Kidney glomerular epithelial cell (primary cell): ENCODE measurements at regions not wholly inside any gene's neighbourhood (a gene's known extent, or its start where the extent isn't known, plus 50 kb on each side); places are given as distances from the start of the nearest gene placed in this dataset.
"Not testable (repeated sequence)": the region's sequence is repeated elsewhere in the genome, so short reads cannot be mapped to it uniquely, and the experiment has no call there.

Experiments
- DNase-seq: peaks from one replicate; lab custom pipeline; 2025; lab: John Stamatoyannopoulos, UW

DNA sequence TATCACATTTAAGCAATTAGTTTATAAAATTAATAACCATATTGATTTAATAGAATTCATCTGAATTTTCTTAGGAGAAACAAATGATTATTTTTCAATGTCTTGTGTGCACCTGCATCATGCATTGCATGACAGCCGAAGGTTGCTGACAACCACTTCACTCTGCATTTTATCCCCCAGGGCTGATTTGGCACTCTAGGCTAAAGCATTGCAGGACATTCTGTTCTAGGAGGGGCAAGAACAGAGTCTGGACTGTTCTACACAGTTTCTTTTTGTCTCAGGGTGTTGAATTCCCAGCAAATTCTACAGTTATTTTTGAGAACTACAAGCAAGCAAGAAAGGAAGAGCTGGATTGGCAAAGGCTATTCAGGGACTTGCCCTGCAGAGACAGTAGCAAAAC is 570.4 kb upstream of the EYS start:
- DNase-seq = no peak

DNA sequence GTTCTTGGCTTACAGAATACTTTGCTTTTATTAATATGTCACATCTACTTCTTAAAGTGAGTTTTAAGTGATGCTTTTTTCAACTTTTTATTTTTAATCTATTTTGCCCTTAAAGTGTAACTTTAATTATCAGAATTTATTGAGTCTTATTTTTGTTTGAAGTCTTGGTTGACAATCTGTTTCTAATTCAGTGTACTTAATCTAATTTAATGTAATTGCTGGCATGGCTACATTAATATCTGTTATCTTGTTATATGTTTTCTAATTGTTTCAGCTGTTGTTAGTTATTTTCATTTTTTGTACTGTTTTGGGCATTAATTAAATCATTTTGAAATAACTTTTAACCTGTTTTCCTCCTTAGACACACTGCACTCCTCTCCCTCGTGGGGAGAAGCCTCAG is 558.7 kb upstream of the EYS start:
- DNase-seq = no peak

DNA sequence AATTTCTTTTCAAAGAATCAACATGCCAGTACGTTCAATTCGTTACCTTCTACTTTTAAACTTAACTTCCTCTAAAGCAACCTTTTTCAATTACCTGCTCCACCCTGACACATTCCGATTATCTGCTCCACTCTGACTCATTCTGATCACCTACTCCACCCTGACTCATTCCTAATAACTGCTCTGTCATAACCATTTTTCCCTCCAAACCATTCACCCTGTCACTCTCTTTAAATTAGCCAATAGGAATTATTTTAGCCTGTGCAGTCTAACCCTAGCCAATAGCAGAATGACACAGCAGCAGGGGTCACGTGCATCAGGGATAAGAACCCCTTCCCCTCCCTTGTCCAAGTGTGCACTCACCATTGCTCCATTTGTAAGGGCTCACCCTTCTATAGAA is 557.4 kb upstream of the EYS start:
- no peak for DNase-seq

DNA sequence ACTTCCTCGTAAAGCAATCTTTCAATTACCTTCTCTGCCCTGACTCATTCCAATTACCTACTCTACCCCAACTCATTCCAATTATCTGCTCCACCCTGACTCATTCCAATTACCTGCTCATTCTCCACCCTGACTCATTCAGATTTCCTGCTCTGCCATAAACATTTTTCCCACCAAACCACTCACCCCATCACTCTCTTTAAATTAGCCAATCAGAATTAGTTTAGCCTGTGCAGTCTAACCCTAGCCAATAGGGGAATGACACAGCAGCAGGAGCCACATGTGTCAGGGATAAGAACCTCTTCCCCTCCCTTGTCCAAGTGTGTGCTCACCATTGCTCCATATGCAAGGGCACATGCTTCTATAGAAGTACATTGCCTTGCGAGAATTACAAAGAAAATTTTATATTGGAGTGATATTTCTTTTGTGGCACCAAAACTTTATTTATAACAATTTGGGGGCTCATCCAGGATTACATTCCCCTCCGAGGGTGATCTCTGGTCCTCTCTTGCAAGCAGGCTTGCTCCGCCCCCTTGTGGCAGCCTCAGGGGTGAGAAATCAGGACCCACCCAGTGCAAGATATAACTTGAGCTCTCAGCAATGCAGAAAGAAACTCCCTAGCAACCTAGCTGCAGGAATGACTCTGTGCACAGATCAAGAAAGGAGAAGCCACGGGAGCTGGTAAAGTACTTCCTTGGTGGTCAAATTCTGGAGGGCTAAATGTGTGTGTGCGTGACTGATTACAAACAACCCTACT is 551.9 kb upstream of the EYS start:
- not testable (repeated sequence) for DNase-seq

DNA sequence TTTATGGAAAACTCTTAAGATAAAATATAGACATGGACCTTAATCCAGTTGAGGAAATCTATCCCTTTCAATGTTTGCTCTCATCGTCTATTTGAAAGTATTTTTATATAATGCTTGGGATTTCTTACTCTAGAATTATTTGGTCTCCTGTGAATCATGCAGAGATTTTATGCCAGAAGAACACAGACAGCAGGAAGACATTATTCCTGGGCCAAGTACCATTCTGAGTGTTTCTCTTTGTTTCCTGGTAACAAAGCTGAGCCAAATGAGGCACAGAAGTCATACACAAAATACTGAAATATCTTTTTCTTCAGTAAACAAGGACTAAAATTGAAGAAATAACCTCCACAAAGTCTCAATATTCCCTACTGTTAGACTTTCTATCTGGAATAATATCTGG is 538.2 kb upstream of the EYS start:
- no peak for DNase-seq

DNA sequence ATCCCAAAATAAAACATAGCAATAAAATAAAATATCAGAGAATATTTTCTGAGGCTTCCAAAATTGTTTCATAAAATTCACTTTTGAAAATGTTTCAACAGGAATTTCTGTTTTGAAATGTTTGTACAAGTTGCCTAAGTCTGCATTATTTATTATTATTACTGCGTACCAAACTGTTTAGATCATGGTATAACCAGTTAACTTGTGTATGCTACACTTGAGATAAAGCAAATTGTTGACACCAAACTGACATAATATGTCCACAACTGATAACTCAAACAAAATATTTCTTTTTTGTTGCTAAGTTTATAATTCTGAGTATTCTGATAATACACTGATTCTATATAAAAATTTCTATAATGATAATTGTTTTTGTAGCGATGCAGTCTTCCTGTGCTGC is 531.8 kb upstream of the EYS start:
- no peak for DNase-seq

DNA sequence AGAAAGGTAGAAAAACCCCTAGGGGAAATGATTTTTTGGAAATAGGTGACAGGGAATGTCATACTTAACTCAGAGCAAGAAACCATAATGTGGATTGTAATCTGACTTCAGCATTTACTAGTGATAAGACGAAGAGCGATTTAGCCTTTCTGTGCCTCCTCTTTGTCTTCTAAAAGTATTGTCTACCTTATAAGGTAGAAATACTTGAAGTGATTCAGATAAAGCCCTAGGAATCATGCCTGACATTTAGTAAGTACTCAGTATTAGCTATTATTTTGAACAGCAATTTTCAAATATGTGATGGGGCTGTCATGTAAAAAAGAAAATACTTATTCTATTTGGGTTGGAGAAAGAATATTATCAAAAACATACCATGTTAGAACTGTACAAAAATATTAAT is 525.9 kb upstream of the EYS start:
- no peak for DNase-seq

DNA sequence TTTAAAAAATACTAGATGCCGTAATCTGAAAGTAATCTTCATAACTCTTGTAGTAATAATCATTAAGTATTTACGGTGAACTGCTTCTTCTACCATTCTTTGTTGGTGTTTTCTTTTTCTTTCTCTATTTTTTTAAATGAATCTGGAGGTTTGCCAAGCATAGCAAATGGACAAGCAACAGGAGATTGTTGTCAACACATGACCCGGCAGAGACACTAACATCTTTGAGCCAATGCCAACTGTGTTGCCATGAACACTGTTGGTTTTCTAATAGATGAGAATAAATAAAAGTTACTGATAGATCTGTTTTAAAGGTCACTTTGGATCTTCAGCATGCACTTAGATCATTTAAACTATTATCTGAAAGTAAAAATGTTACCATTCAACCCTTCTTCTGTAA is 523.6 kb upstream of the EYS start:
- no peak for DNase-seq

DNA sequence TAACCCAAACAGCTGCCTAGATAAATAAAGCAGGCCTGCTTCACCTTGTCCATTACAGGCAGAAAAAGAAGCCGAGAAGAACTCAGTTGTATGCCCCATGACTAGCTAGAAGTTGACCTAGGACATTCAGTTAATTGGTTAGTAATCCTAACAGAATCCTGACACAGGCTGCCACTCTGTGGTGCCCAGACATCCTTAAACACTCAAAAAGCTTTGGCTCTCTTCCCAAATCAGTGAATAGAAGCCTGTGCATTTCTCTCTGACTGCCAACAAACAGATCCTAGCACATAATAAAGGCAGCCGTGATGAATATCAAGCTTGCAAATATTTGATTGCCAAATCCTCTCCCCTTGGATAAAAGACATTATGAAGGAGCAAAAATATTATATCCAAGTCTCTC is 519.1 kb upstream of the EYS start:
- no peak for DNase-seq

DNA sequence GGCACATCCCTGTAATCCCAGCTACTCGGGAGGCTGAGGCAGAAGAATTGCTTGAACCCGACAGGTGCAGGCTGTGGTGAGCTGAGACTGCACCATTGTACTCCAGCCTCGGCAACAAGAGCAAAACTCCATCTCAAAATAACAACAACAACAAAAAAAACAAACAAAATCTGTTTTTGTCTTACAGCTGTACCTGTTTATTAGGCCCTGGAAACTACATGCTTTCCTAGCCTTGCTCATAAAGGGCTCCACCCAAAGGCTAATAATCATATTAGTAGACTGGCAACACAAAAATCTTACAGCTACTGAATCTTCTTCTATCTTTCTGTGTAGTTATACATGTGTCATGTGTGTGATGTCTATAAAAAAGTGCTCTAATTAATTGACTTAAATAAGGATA is 503.9 kb upstream of the EYS start:
- DNase-seq = no peak

DNA sequence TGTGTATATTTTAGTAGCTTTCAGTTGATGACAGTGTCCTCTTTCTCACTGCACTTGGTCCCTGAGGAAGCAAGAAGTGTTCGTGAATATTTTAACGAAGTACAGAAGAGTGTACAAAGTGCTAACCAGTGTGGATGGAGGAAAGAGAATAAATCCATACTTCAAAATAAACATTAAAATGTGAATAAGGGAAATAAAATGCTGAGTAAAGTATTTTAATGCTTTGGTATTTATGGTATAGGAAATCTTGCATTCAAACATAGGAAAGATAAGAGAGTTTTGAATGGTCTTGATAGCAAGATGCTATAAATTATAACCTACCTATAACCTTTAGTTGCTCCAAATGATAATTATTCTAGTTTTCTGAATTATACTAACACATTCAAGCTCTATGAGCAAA is 493.4 kb upstream of the EYS start:
- DNase-seq = no peak

DNA sequence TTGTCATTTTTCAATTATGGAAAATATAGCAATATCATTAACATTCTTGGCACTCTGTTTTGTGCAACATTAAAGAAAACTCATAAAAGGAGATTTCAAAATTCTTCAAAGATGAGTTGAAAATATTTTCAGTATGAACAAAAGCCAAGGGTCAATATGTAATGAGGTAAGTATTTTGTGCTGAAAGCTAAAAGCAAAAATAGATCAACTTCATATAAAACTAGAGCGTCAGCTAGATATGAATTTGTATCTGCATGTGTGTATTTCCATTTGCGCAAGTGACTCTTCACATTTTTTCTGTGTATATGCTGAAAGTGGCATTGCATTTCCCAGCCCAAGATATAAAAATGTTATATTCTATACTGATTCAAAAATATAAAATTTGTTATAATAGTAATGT is 492.1 kb upstream of the EYS start:
- DNase-seq = no peak

DNA sequence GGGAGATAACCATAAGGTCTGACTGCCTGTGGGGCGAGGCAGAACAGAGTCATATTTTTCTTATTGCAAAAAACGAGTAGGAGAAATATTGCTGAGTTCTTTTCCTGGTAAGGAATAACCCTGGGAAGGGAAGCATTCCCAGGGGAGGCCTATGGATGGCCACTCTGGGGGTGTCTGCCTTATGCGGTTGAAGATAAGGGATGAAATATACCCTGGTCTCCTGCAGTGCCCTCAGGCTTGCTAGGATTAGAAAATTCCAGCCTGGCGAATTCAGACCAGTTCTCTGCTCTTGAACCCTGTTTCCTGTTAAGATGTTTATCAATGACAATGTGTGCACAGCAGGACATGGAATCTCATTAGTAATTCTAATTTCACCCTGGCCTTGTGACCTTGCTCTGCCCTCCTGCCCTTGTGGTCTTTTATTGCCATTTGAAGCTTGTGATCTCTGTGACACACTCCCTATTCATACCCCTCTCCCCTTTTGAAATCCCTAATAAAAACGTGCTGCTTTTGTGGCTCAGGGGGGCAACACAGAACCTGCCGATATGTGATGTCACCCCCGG is 491.1 kb upstream of the EYS start:
- no peak for DNase-seq

DNA sequence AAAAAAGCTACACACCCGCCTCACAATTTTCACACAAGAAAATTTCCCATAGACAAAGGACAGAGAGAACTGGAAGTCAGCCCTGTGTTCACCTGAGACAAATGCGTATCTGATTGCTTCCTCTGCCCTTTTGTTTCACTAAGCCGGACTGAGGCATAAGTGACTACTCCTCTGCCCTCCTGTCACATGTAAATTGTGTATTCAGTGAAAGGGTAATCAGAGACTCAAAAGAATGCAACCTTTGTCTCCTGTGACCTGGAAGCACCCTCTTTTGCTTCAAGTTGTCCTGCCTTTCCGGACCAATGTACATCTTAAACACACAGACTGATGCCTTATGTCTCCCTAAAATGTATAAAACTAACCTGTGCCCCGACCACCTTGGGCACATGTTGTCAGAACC is 483.8 kb upstream of the EYS start:
- DNase-seq = no peak

DNA sequence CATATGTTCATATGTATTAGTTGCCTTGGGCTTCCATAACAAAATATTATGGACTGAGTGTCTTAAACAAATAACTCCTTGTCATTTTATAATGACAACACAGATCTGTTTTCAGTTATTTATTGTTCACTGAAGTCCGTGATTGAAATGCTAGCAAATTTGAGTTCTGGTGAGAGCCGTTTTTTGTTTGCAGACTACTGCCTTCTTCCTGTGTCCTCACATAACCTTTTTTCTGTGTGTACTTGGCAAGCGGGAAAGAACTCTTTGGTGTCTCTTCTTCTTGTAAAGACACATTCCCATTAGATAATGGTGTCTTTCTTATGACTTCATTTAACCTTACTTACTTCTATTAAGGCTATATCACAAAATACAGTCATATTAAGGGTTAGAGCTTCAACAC is 482.9 kb upstream of the EYS start:
- no peak for DNase-seq

DNA sequence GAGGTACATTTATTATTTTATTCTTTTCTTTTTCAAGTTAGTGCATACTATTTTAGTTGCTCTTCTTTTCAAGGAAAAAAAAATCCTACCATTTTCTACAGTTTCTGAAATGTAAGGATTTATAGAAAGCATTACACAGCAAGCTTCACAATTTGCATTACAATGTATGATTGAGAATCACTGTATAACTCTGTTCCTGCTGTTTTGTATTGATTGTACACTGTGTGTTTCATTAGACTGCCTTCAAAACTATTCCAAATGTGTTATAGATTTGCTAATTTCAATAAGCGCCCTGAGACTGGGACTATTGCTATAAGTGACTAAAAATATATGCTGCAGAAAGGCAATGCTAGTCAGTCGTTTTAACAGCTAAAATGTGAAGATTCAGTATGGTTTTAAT is 479.7 kb upstream of the EYS start:
- DNase-seq = no peak

DNA sequence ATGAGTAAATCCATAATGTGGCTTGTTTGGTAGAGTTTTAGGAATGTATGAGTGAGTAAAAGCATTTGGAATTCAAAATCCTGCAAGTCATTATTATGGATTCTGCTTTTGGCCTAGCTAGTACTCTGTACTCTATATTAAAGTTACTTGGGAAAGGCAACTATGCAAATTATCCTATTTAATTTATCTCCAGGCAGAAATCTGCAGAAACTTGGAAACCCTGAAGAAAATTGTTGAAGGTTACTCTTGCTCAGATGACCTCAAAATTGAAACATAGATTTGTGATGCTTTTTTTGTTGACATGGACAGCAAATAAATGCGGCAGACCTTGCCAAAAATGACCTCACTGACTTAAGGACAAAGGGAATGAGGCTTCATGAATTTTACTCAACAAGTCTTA is 477.1 kb upstream of the EYS start:
- DNase-seq = no peak

DNA sequence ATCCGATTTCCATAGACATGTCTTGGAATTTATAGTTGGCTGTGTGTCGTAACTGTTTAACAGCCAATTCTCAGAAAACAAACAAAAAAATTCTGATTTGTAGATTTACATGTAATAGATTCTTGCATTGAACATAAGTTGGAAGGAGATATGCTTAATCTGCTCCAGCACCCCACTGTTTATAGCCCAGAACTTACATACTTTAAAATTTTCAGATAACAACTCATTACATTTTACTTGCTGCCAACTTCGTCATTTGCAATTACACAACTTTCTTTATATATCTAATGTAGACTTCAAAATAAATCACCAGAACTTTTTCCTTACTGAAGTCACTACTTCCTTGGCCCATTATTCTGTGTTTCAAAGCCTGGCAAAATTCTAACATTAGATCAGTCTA is 472.3 kb upstream of the EYS start:
- DNase-seq = no peak

DNA sequence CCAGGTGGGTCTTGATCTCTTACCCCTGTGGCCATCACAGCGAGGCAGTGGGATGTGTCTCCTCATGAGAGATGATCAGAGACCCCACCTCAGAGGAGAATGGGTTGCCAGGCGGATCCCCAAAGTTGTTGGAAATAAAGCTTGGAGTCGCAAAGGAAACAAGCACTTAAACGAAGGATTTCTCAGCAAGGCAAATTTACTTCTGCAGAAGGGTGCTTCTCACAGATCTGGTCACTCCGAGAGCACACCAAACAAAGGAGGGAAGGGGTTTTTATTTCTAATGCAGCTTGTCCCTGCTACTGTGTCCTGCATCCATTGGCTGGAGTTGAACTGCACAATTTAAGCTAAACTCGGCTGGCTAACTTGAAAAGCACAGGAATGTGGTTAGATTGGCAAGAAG is 466.6 kb upstream of the EYS start:
- no peak for DNase-seq

DNA sequence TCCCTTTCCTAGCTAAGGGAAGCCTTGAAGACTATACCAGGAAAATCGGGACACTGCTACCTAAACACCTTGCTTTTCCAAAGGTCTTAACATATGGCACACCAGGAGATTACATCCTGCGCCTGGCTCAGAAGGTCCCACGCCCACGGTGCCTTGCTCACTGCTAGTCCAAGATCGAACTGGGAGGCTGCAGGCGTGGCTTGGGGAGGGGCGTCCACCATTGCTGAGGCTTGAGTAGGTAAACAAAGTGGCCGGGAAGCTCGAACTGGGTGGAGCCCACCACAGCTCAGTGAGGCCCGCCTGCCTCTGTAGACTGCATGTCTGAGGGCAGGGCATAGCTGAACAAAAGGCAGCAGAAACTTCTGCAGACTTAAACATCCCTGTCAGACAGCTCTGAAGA is 459.7 kb upstream of the EYS start:
- DNase-seq = not testable (repeated sequence)

DNA sequence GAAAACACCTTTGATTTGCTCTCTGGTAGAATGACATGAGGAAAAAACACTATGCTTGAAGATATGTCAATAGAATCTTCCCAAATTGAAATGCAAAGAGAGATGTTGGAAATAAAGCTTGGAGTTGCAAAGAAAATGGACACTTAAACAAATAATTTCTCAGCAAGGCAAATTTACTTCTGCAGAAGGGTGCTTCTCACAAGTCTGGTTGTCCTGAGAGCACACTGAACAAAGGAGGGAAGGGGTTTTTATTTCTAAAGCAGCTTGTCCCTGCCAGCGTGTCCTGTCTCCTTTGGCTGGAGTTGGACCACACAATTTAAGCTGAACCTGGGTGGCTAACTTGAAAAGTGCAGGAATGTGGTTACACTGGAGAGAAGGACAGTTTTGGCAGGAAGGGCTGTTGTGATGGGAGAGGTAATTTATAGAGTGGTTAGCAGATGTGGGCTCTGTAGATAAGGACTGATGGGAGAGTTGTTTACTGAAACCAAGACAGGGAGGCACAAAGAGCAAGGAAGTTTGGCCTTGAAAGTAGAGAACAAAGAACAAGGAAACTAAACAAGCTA is 454.6 kb upstream of the EYS start:
- no peak for DNase-seq

DNA sequence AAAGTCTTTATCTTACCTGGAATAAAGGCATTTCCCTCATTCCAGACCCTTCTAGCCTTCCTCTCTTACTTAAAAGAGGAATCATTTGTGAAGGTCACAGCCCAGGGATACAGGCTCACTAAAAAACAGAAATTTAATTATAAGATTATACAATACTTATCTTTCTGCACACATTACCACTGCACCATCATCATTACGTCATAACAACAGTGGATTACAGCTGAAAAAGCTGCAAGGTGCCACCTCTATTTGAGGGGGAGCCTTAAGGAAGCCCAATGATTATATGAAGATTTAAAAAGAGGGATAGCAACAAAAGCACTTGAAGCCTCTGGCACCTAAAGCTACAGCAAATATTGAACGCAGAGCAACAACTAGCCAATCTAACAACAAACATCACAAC is 452.9 kb upstream of the EYS start:
- no peak for DNase-seq

DNA sequence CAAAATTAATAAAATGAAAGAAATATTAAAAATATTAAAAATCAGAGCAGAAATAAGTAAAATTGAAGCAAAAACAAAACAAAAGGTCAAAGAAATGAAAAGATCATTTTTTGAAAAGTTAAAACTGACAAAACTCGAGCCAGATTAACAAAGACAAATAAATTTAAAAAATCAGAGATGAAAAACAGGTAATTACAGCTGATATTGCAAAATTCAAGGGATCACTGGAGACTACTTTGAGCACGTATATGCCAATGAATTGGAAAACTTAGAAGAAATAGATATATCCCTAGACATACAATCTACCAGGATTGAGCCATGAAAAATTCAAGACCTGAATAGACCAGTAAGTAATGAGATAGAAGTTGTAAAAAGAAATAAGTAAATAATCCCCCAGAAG is 446.2 kb upstream of the EYS start:
- no peak for DNase-seq

DNA sequence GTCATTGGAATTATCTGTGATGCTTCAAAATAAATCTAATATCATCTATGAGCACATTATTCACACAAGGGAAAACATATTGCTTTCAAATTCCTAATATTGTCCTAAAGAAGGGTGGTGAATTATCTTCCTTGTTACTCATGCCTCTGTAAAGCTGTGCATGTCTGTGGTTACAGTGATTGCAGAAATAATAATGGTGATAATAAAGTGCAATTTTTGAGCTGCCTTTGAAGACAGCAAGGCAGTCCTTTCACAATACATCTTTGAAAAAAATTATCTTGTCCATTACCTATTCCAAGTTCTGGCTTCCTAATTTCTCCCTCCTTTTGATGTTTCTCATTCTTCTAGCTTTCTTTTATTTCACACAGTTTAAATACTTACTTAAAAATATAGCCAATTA is 442.1 kb upstream of the EYS start:
- no peak for DNase-seq
